ENCODE measurements at regions not wholly inside any gene's neighbourhood (a gene's known extent, or its start where the extent isn't known, plus 50 kb on each side); places are given as distances from the start of the nearest gene placed in this dataset.

GRCh38 chr2:144796936-144797335 is 277.0 kb upstream of the ZEB2 start:
- TF ChIP-seq, protein P1, sequence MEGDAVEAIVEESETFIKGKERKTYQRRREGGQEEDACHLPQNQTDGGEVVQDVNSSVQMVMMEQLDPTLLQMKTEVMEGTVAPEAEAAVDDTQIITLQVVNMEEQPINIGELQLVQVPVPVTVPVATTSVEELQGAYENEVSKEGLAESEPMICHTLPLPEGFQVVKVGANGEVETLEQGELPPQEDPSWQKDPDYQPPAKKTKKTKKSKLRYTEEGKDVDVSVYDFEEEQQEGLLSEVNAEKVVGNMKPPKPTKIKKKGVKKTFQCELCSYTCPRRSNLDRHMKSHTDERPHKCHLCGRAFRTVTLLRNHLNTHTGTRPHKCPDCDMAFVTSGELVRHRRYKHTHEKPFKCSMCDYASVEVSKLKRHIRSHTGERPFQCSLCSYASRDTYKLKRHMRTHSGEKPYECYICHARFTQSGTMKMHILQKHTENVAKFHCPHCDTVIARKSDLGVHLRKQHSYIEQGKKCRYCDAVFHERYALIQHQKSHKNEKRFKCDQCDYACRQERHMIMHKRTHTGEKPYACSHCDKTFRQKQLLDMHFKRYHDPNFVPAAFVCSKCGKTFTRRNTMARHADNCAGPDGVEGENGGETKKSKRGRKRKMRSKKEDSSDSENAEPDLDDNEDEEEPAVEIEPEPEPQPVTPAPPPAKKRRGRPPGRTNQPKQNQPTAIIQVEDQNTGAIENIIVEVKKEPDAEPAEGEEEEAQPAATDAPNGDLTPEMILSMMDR (IDR thresholded peaks at IDR 0.05; ENCODE audit: insufficient read depth, low read length) = no peak
- no peak for TF ChIP-seq GABPA (IDR thresholded peaks at IDR 0.05; ENCODE audit: low read depth)

All from HL-60 (cell line).